ENCODE measurements at regions not wholly inside any gene's neighbourhood (a gene's known extent, or its start where the extent isn't known, plus 50 kb on each side); places are given as distances from the start of the nearest gene placed in this dataset.

- whole genome bisulfite sequencing, result 77% methylated on average over 5 of the region's 5 CpGs
- no peak for DNase-seq (ENCODE audit: low spot score)
Observed at GRCh38 chr21:14691914-14692313, 145.8 kb upstream of the SAMSN1 start.

GRCh38 chr21:14690886-14691285 is 144.8 kb upstream of the SAMSN1 start:
- TF ChIP-seq CTCF (IDR thresholded peaks at IDR 0.05) (no peak), POLR2A (IDR thresholded peaks at IDR 0.05) (no peak), POLR2AphosphoS5 (IDR thresholded peaks at IDR 0.05) (no peak)
- Histone ChIP-seq H3K4me3 (no peak overlapping the region), H3K4me1 (replicated peaks) (no peaks in the 10 kb centered on the region), H3K27ac (no peak overlapping the region), H3K9me3 (no peaks in the 10 kb centered on the region), H3K27me3 (replicated peaks; ENCODE audit: insufficient read depth) (no peaks in the 10 kb centered on the region), H3K36me3 (no peaks in the 10 kb centered on the region)
- intact Hi-C loops (cut with DNase I), result no loop called here
- DNase-seq (ENCODE audit: low spot score), result no peak
- WGBS, result 83% methylated on average over 2 of the region's 2 CpGs

More at GRCh38 chr21:14691914-14692313, 145.8 kb upstream of the SAMSN1 start:
- intact Hi-C loops (cut with DNase I), result no loop called here
- no peak for TF ChIP-seq CTCF (IDR thresholded peaks at IDR 0.05)
- TF ChIP-seq POLR2AphosphoS5 (IDR thresholded peaks at IDR 0.05), result no peak
- TF ChIP-seq POLR2A (IDR thresholded peaks at IDR 0.05), result no peak
- no peaks in the 10 kb centered on the region for H3K36me3 ChIP-seq
- H3K9me3 ChIP-seq, result no peaks in the 10 kb centered on the region
- H3K27ac ChIP-seq, result no peak overlapping the region
- no peaks in the 10 kb centered on the region for H3K27me3 ChIP-seq (replicated peaks; ENCODE audit: insufficient read depth)
- H3K4me1 ChIP-seq (replicated peaks), result no peaks in the 10 kb centered on the region
- no peak overlapping the region for H3K4me3 ChIP-seq

- no peaks in the 10 kb centered on the region for H3K36me3 ChIP-seq
- no peak overlapping the region for H3K27ac ChIP-seq
- H3K4me3 ChIP-seq, result no peak overlapping the region
- no peaks in the 10 kb centered on the region for H3K4me1 ChIP-seq (replicated peaks)
- DNase-seq (ENCODE audit: low spot score), result no peak
- whole genome bisulfite sequencing, result 88% methylated on average over 3 of the region's 3 CpGs
- intact Hi-C loops (cut with DNase I), result no loop called here
- no peaks in the 10 kb centered on the region for H3K9me3 ChIP-seq
- TF ChIP-seq POLR2A (IDR thresholded peaks at IDR 0.05), result no peak
- TF ChIP-seq CTCF (IDR thresholded peaks at IDR 0.05), result no peak
- no peak for TF ChIP-seq POLR2AphosphoS5 (IDR thresholded peaks at IDR 0.05)
- no peaks in the 10 kb centered on the region for H3K27me3 ChIP-seq (replicated peaks; ENCODE audit: insufficient read depth)
Observed at GRCh38 chr21:14688936-14689335, 142.8 kb upstream of the SAMSN1 start.

- H3K27me3 ChIP-seq (replicated peaks; ENCODE audit: insufficient read depth), result no peaks in the 10 kb centered on the region
- H3K36me3 ChIP-seq, result no peaks in the 10 kb centered on the region
- no peak overlapping the region for H3K27ac ChIP-seq
- TF ChIP-seq POLR2A (IDR thresholded peaks at IDR 0.05) (no peak), POLR2AphosphoS5 (IDR thresholded peaks at IDR 0.05) (no peak), CTCF (IDR thresholded peaks at IDR 0.05) (no peak)
- intact Hi-C loops (cut with DNase I), result no loop called here
- no peaks in the 10 kb centered on the region for H3K9me3 ChIP-seq
- DNase-seq (ENCODE audit: low spot score), result no peak
- WGBS, result 94% methylated on average over 3 of the region's 3 CpGs
- H3K4me3 ChIP-seq, result no peak overlapping the region
- no peaks in the 10 kb centered on the region for H3K4me1 ChIP-seq (replicated peaks)
Observed at GRCh38 chr21:14688412-14688811, 142.3 kb upstream of the SAMSN1 start.

GRCh38 chr21:14687268-14687625 is 141.1 kb upstream of the SAMSN1 start:
- intact Hi-C loops (cut with DNase I), result no loop called here
- Histone ChIP-seq H3K4me1 (replicated peaks) (no peaks in the 10 kb centered on the region), H3K27me3 (replicated peaks; ENCODE audit: insufficient read depth) (no peaks in the 10 kb centered on the region), H3K9me3 (no peaks in the 10 kb centered on the region), H3K27ac (no peak overlapping the region), H3K4me3 (no peak overlapping the region), H3K36me3 (no peaks in the 10 kb centered on the region)
- DNase-seq (ENCODE audit: low spot score), result no peak
- TF ChIP-seq CTCF (IDR thresholded peaks at IDR 0.05), result no peak
- TF ChIP-seq POLR2AphosphoS5 (IDR thresholded peaks at IDR 0.05), result no peak
- TF ChIP-seq POLR2A (IDR thresholded peaks at IDR 0.05), result no peak

All from prostate gland (tissue), 2 donors.